ENCODE measurements at regions not wholly inside any gene's neighbourhood (a gene's known extent, or its start where the extent isn't known, plus 50 kb on each side); places are given as distances from the start of the nearest gene placed in this dataset.

DNA sequence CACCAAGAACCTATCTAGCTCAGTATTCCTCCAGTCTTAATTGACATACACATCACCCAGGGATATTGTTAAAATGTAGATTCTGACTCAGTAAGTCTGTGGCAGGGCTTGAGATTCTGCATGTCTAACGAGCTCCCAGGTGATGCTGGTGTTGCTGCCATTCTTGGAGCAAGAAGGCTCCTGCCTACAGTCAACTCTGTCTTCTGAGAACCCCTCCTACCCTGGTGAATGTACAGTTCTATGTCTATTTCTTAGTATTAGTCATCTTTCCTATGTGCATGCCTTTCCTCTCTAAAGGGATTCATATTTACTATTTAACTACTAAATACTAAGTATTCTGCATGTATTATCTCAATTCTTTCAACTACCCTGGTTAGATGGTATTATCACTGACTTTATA lies 268.7 kb downstream of the EDEM1 start:
- Histone ChIP-seq H3K27ac (ENCODE audit: low read depth, low read length) (no peak overlapping the region), H3K36me3 (ENCODE audit: control insufficient read depth, insufficient read depth, low read length) (no peaks in the 10 kb centered on the region), H3K4me3 (ENCODE audit: low read length) (no peak overlapping the region), H3K9me3 (ENCODE audit: control insufficient read depth, low read length) (no peaks in the 10 kb centered on the region), H3K4me1 (ENCODE audit: control insufficient read depth, insufficient read depth, low read length) (no peaks in the 10 kb centered on the region), H3K27me3 (ENCODE audit: control insufficient read depth, insufficient read depth, low read length, poor library complexity, severe bottlenecking) (no peaks in the 10 kb centered on the region), H3K9ac (ENCODE audit: extremely low read depth, low read length, poor library complexity, severe bottlenecking) (no peak overlapping the region)
- Mint-ChIP-seq H3K27me3 (ENCODE audit: insufficient read depth) (peaks cover 2% of the 10 kb centered on the region), H3K4me1 (peaks cover 14% of the 10 kb centered on the region), H3K9me3 (no peaks in the 10 kb centered on the region), H3K4me3 (no peak overlapping the region), H3K36me3 (ENCODE audit: low read depth) (no peaks in the 10 kb centered on the region), H3K27ac (no peak overlapping the region)
- TF ChIP-seq, protein P1, sequence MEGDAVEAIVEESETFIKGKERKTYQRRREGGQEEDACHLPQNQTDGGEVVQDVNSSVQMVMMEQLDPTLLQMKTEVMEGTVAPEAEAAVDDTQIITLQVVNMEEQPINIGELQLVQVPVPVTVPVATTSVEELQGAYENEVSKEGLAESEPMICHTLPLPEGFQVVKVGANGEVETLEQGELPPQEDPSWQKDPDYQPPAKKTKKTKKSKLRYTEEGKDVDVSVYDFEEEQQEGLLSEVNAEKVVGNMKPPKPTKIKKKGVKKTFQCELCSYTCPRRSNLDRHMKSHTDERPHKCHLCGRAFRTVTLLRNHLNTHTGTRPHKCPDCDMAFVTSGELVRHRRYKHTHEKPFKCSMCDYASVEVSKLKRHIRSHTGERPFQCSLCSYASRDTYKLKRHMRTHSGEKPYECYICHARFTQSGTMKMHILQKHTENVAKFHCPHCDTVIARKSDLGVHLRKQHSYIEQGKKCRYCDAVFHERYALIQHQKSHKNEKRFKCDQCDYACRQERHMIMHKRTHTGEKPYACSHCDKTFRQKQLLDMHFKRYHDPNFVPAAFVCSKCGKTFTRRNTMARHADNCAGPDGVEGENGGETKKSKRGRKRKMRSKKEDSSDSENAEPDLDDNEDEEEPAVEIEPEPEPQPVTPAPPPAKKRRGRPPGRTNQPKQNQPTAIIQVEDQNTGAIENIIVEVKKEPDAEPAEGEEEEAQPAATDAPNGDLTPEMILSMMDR (conservative IDR thresholded peaks at IDR 0.05): no peak
- 97% methylated on average over 1 of the region's 1 CpG; no CpG with 5 or more reads in 1 of the 2 experiments for WGBS, 2 experiments (ENCODE audit: insufficient coverage in 1 of 2, insufficient read length in 1 of 2)
- no peak for DNase-seq

DNA sequence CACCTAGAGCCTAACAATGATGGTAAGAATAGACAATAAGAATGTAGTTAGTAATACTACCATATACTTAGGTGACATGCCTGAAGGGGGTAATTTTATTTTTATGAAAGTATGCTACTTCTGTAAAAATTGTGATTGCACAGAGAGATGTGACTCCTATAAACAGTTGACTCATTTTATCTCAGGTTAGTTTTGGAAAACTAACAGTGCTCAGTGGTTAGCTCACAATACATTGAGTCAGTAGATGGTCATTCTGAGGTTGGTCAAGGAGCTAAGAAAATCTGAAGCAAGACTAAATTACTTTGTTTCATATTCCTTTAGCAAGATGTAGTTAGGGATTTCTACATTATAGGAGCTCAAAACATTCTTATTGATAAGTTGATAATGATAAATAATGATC lies 271.0 kb downstream of the EDEM1 start:
- H3K27ac ChIP-seq (ENCODE audit: low read depth, low read length): no peak overlapping the region
- no peaks in the 10 kb centered on the region for H3K4me1 ChIP-seq (ENCODE audit: control insufficient read depth, insufficient read depth, low read length)
- no peak overlapping the region for H3K9ac ChIP-seq (ENCODE audit: extremely low read depth, low read length, poor library complexity, severe bottlenecking)
- Mint-ChIP-seq H3K36me3 (ENCODE audit: low read depth) (no peaks in the 10 kb centered on the region), H3K9me3 (no peaks in the 10 kb centered on the region), H3K27ac (no peak overlapping the region), H3K4me1 (peaks cover 13% of the 10 kb centered on the region), H3K4me3 (no peak overlapping the region), H3K27me3 (ENCODE audit: insufficient read depth) (peaks cover 2% of the 10 kb centered on the region)
- H3K36me3 ChIP-seq (ENCODE audit: control insufficient read depth, insufficient read depth, low read length): no peaks in the 10 kb centered on the region
- H3K4me3 ChIP-seq (ENCODE audit: low read length): no peak overlapping the region
- H3K27me3 ChIP-seq (ENCODE audit: control insufficient read depth, insufficient read depth, low read length, poor library complexity, severe bottlenecking): peaks cover 1% of the 10 kb centered on the region
- no peak for DNase-seq
- TF ChIP-seq, protein P1 (conservative IDR thresholded peaks at IDR 0.05): no peak
- H3K9me3 ChIP-seq (ENCODE audit: control insufficient read depth, low read length): no peaks in the 10 kb centered on the region

DNA sequence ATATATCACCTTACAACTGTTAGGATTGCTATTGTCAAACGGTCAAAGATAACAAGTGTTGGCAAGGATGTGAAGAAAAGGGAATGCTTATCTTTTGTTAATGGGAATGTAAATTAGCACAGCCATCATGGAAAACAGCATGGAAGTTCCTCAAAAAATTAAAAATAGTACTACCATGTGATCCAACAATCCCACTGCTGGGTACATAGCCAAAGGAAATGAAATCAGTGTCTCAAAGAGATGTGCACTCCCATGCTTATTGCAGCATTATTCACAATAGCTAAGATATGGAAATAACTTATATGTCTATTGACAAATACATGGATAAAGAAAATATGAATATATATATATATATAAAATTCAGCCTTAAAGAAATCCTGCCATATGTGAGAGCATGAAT lies 274.6 kb downstream of the EDEM1 start:
- Histone ChIP-seq H3K9ac (ENCODE audit: extremely low read depth, low read length, poor library complexity, severe bottlenecking) (no peak overlapping the region), H3K4me1 (ENCODE audit: control insufficient read depth, insufficient read depth, low read length) (no peaks in the 10 kb centered on the region), H3K27me3 (ENCODE audit: control insufficient read depth, insufficient read depth, low read length, poor library complexity, severe bottlenecking) (peaks cover 7% of the 10 kb centered on the region), H3K4me3 (ENCODE audit: low read length) (no peak overlapping the region), H3K27ac (ENCODE audit: low read depth, low read length) (no peak overlapping the region), H3K36me3 (ENCODE audit: control insufficient read depth, insufficient read depth, low read length) (no peaks in the 10 kb centered on the region), H3K9me3 (ENCODE audit: control insufficient read depth, low read length) (no peaks in the 10 kb centered on the region)
- Mint-ChIP-seq H3K4me1 (peaks cover 12% of the 10 kb centered on the region), H3K36me3 (ENCODE audit: low read depth) (no peaks in the 10 kb centered on the region), H3K4me3 (no peak overlapping the region), H3K27ac (no peak overlapping the region), H3K9me3 (no peaks in the 10 kb centered on the region), H3K27me3 (ENCODE audit: insufficient read depth) (peaks cover 2% of the 10 kb centered on the region)
- 21 to 57% methylated on average over 1 of the region's 1 CpG for WGBS, 2 experiments (ENCODE audit: insufficient coverage in 1 of 2, insufficient read length in 1 of 2)
- TF ChIP-seq, protein P1 (conservative IDR thresholded peaks at IDR 0.05): no peak
- no peak for DNase-seq

Data from endodermal cell (in vitro differentiated cells).